Naive thymus-derived CD8-positive, alpha-beta T cell (primary cell): ENCODE measurements at regions not wholly inside any gene's neighbourhood (a gene's known extent, or its start where the extent isn't known, plus 50 kb on each side); places are given as distances from the start of the nearest gene placed in this dataset.

Source experiments
- ATAC-seq, 2 donors: fragments of 150-1000 bp; cut with Tn5 transposase in 1 of 2; sonication (Bioruptor Pico), chemical (Tn5 transposase) in 1 of 2; 1 replicate in 1 of 2; 2 replicates in 1 of 2; pipeline ENCODE4 v1.10.0; 2021; ENCODE audit warnings: mild to moderate bottlenecking in 2 of 2, moderate library complexity in 2 of 2
- POLR2A ChIA-PET: fragments of 350-600 bp; sonication (Branson Sonifier 250); formaldehyde crosslinking; loops from one replicate; lab custom pipeline; 2021; ENCODE audit warnings: antibody characterized with exemption; lab: Charles Lee
- DNase-seq, 10 donors: peaks; one replicate each; pipeline versions ENCODE4 v3.0.0 to v3.0.0-alpha.2; 2020 to 2022
- H3K27ac Mint-ChIP-seq, 10 donors: one replicate each; pipeline ENCODE4 v1.8.0; 2020 to 2022; ENCODE audit warnings: mild to moderate bottlenecking in 10 of 10, mixed read lengths in 10 of 10, moderate library complexity in 4 of 10, inconsistent platforms in 1 of 10
- H3K27me3 Mint-ChIP-seq, 5 donors: one replicate each; pipeline ENCODE4 v1.8.0; 2021 to 2022; ENCODE audit warnings: mixed read lengths in 5 of 5
- H3K36me3 Mint-ChIP-seq, 3 donors: one replicate each; pipeline ENCODE4 v1.8.0; 2020 to 2022; ENCODE audit warnings: mixed read lengths in 3 of 3, mild to moderate bottlenecking in 2 of 3, inconsistent platforms in 1 of 3
- H3K4me1 Mint-ChIP-seq, 4 donors: one replicate each; pipeline ENCODE4 v1.8.0; 2021 to 2022; ENCODE audit warnings: mixed read lengths in 4 of 4
- H3K4me3 Mint-ChIP-seq, 10 donors: one replicate each; pipeline ENCODE4 v1.8.0; 2020 to 2022; ENCODE audit warnings: mild to moderate bottlenecking in 10 of 10, mixed read lengths in 10 of 10, moderate library complexity in 6 of 10, inconsistent platforms in 1 of 10
- H3K9me3 Mint-ChIP-seq, 9 donors: one replicate each; pipeline ENCODE4 v1.8.0; 2020 to 2022; ENCODE audit warnings: mixed read lengths in 9 of 9, mild to moderate bottlenecking in 3 of 9, inconsistent platforms in 1 of 9, moderate library complexity in 1 of 9

- H3K27ac Mint-ChIP-seq: no peak overlapping the region
- no peaks in the 10 kb centered on the region for H3K36me3 Mint-ChIP-seq
- ATAC-seq (no peak), DNase-seq (no peak)
- peaks cover 0 to 5% (median 2%) of the 10 kb centered on the region in 5 donors for H3K27me3 Mint-ChIP-seq
- H3K9me3 Mint-ChIP-seq: peaks cover 0 to 5% (median 0%) of the 10 kb centered on the region in 9 donors
- no peak overlapping the region for H3K4me3 Mint-ChIP-seq
- POLR2A ChIA-PET: no interaction called here
- H3K4me1 Mint-ChIP-seq: no peaks in the 10 kb centered on the region
Measured at GRCh38 chr5:4987431-4987830, 152.7 kb upstream of the ADAMTS16 start.

- Mint-ChIP-seq H3K36me3 (no peaks in the 10 kb centered on the region), H3K4me1 (no peaks in the 10 kb centered on the region), H3K9me3 (peaks cover 0 to 8% (median 0%) of the 10 kb centered on the region in 9 donors), H3K27me3 (peaks cover 0 to 5% (median 2%) of the 10 kb centered on the region in 5 donors), H3K27ac (no peak overlapping the region), H3K4me3 (no peak overlapping the region)
- DNase-seq (no peak), ATAC-seq (no peak)
- POLR2A ChIA-PET: no interaction called here
Measured at GRCh38 chr5:4989118-4989517, 151.0 kb upstream of the ADAMTS16 start.

GRCh38 chr5:4990017-4990416 lies 150.1 kb upstream of the ADAMTS16 start:
- ATAC-seq: no peak

GRCh38 chr5:4990462-4990861 lies 149.7 kb upstream of the ADAMTS16 start:
- H3K4me3 Mint-ChIP-seq: no peak overlapping the region
- DNase-seq (no peak), ATAC-seq (no peak)
- no peaks in the 10 kb centered on the region for H3K36me3 Mint-ChIP-seq
- POLR2A ChIA-PET: no interaction called here
- H3K9me3 Mint-ChIP-seq: peaks cover 0 to 6% (median 0%) of the 10 kb centered on the region in 9 donors
- no peaks in the 10 kb centered on the region for H3K4me1 Mint-ChIP-seq
- H3K27me3 Mint-ChIP-seq: peaks cover 0 to 3% (median 2%) of the 10 kb centered on the region in 5 donors
- H3K27ac Mint-ChIP-seq: no peak overlapping the region

More at GRCh38 chr5:4990017-4990416, 150.1 kb upstream of the ADAMTS16 start:
- Mint-ChIP-seq H3K9me3 (peaks cover 0 to 8% (median 0%) of the 10 kb centered on the region in 9 donors), H3K27me3 (peaks cover 0 to 5% (median 2%) of the 10 kb centered on the region in 5 donors), H3K4me1 (no peaks in the 10 kb centered on the region), H3K36me3 (no peaks in the 10 kb centered on the region), H3K27ac (no peak overlapping the region), H3K4me3 (no peak overlapping the region)
- POLR2A ChIA-PET: no interaction called here
- no peak for DNase-seq

- DNase-seq (no peak), ATAC-seq (no peak)
Measured at GRCh38 chr5:4991925-4992324, 148.2 kb upstream of the ADAMTS16 start.

GRCh38 chr5:4995014-4995413 lies 145.1 kb upstream of the ADAMTS16 start:
- no peaks in the 10 kb centered on the region for H3K36me3 Mint-ChIP-seq
- DNase-seq (no peak), ATAC-seq (no peak)
- no peak overlapping the region for H3K4me3 Mint-ChIP-seq
- H3K27me3 Mint-ChIP-seq: peaks cover 0 to 2% (median 0%) of the 10 kb centered on the region in 5 donors
- H3K4me1 Mint-ChIP-seq: no peaks in the 10 kb centered on the region
- POLR2A ChIA-PET: interaction anchor here (0.6 kb wide), 1 partner anchor 22 kb away, joined by 3 read pairs; no protein-coding TSS in a partner anchor
- H3K27ac Mint-ChIP-seq: no peak overlapping the region
- peaks cover 0 to 10% (median 5%) of the 10 kb centered on the region in 9 donors for H3K9me3 Mint-ChIP-seq

More at GRCh38 chr5:4991925-4992324, 148.2 kb upstream of the ADAMTS16 start:
- Mint-ChIP-seq H3K27me3 (peaks cover 0 to 2% (median 0%) of the 10 kb centered on the region in 5 donors), H3K27ac (no peak overlapping the region), H3K9me3 (peaks cover 0 to 6% (median 0%) of the 10 kb centered on the region in 9 donors), H3K4me3 (no peak overlapping the region), H3K4me1 (no peaks in the 10 kb centered on the region), H3K36me3 (no peaks in the 10 kb centered on the region)
- POLR2A ChIA-PET: no interaction called here

DNA sequence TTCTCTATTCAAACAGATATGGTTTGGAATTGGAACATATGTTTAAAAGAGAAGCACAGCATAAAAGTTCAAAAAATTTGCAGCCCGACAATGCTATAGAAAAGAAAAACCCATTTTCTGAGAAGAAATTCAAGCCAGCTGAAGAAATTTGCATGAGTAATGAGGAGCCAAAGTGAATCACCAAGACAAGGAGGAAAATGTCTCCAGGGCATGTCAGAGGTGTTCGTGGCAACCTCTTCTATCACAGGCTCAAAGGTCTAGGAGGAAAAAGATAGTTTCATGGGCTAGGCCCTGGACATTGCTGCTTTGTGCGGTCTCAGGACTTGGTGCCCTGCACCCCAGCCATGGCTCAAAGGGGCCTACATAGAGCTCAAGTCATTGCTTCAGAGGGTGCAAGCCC lies 134.8 kb upstream of the ADAMTS16 start:
- H3K36me3 Mint-ChIP-seq: no peaks in the 10 kb centered on the region
- DNase-seq (no peak), ATAC-seq (no peak)
- no peaks in the 10 kb centered on the region for H3K4me1 Mint-ChIP-seq
- H3K27me3 Mint-ChIP-seq: peaks cover 0 to 4% (median 0%) of the 10 kb centered on the region in 5 donors
- no peak overlapping the region for H3K4me3 Mint-ChIP-seq
- H3K9me3 Mint-ChIP-seq: peaks cover 0 to 15% (median 10%) of the 10 kb centered on the region in 9 donors
- POLR2A ChIA-PET: no interaction called here
- H3K27ac Mint-ChIP-seq: no peak overlapping the region

GRCh38 chr5:5006548-5006947 lies 133.6 kb upstream of the ADAMTS16 start:
- Mint-ChIP-seq H3K36me3 (no peaks in the 10 kb centered on the region), H3K4me3 (no peak overlapping the region), H3K27ac (no peak overlapping the region), H3K4me1 (no peaks in the 10 kb centered on the region), H3K9me3 (peaks cover 0 to 27% (median 7%) of the 10 kb centered on the region in 9 donors), H3K27me3 (peaks cover 0 to 9% (median 0%) of the 10 kb centered on the region in 5 donors)
- no peak for ATAC-seq
- POLR2A ChIA-PET: no interaction called here
- DNase-seq: no peak

DNA sequence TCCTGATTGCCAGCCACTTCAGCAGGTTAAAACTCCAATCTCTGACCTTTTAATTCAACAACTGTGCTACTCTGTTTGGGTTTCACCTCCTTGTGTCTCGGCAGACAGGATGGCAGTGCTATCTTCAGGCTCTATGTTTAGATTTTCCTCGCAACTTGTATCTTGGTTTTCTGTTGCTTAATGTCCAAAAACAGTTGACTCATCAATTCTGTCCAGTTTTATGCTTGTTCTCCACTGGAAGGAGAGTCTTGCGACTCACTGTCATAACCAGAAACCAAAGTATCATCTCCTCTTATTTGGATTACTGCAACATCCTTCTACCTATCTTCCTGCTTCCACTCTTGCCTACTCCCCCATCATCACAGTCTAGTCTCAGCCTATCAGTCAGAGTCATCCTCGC lies 130.9 kb upstream of the ADAMTS16 start:
- H3K4me3 Mint-ChIP-seq: no peak overlapping the region
- no peaks in the 10 kb centered on the region for H3K36me3 Mint-ChIP-seq
- H3K27ac Mint-ChIP-seq: no peak overlapping the region
- DNase-seq (no peak), ATAC-seq (no peak)
- H3K4me1 Mint-ChIP-seq: no peaks in the 10 kb centered on the region
- POLR2A ChIA-PET: no interaction called here
- peaks cover 0 to 10% (median 0%) of the 10 kb centered on the region in 5 donors for H3K27me3 Mint-ChIP-seq
- H3K9me3 Mint-ChIP-seq: peaks cover 0 to 27% (median 8%) of the 10 kb centered on the region in 9 donors

GRCh38 chr5:5011151-5011550 lies 129.0 kb upstream of the ADAMTS16 start:
- H3K4me1 Mint-ChIP-seq: no peaks in the 10 kb centered on the region
- H3K36me3 Mint-ChIP-seq: no peaks in the 10 kb centered on the region
- POLR2A ChIA-PET: no interaction called here
- no peak for DNase-seq
- peaks cover 0 to 27% (median 6%) of the 10 kb centered on the region in 9 donors for H3K9me3 Mint-ChIP-seq
- H3K27me3 Mint-ChIP-seq: peaks cover 0 to 15% (median 0%) of the 10 kb centered on the region in 5 donors
- H3K27ac Mint-ChIP-seq: no peak overlapping the region
- H3K4me3 Mint-ChIP-seq: no peak overlapping the region
- ATAC-seq: no peak

DNA sequence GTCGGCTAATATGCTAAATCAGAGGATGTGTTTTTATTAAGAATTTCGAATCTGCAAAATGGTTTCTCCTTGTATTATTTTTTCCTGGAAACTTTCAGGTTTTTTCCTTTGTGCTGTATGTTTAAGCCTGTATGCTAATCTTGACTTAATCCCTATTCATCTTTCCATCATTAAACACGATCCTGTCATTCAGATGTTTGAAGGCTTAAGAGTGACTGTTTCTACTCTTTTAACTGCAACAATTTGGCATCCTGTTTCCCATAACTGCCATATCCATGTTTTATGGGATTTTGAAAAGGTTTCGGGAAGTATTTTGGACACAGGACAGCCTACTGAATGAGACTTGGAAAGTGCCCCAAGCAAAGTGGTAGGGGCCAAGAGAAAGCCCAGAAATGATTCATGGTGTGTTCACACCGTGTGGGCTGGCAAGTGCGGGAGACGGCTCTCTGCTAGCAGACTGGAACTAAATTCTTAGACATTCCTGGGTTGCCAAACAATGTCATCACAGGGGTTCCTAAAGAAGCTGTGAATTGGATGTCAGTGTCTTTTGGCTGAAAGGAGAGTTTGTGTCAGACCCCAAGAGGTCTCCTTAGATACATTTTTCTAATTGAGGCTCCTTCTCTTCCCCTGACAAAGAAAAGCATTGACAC lies 125.4 kb upstream of the ADAMTS16 start:
- ATAC-seq: no peak

DNA sequence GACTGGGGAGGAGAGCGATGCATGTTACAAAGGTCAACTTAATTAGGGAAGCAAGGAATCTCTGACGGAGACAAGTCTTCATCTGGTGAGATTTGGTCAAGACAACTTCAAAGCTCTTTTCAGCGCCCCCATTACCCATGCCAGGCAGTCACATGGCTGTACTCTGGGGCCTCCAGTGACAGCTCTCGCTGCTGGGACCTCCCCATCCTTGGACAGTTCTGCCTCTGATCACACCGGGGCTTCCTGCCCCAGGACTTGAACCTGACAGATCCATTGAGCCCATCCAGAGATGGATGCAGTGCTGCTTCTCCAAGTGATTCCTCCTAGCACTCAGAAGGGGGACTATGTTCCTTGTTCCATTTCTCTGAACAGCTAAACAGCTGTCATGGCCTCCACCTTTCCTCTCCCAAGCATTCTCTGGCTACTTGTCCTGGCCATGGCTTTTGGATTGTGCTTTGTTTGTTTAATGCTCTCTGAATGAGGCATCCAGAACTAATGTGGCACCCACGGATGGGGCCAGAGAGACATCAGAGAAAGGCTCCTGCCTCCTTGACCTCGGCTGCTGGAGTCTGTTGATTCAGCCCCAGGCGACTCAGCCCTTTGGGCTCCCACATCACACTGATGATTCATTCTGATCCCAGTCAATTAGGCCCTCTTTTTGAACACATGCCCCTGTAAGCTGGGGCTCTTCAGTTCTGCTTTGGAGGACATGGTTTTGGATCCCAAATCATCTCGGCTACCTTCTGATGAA lies 122.1 kb upstream of the ADAMTS16 start:
- H3K27me3 Mint-ChIP-seq: peaks cover 1 to 8% (median 5%) of the 10 kb centered on the region in 5 donors
- no peak overlapping the region for H3K4me3 Mint-ChIP-seq
- no peaks in the 10 kb centered on the region for H3K4me1 Mint-ChIP-seq
- H3K36me3 Mint-ChIP-seq: no peaks in the 10 kb centered on the region
- H3K9me3 Mint-ChIP-seq: peaks cover 0 to 7% (median 2%) of the 10 kb centered on the region in 9 donors
- DNase-seq: no peak
- ATAC-seq: no peak
- POLR2A ChIA-PET: no interaction called here
- H3K27ac Mint-ChIP-seq: no peak overlapping the region

More for the DNA sequence above, 125.4 kb upstream of the ADAMTS16 start:
- no peak overlapping the region for H3K27ac Mint-ChIP-seq
- no peaks in the 10 kb centered on the region for H3K4me1 Mint-ChIP-seq
- peaks cover 0 to 11% (median 3%) of the 10 kb centered on the region in 5 donors for H3K27me3 Mint-ChIP-seq
- peaks cover 0 to 19% (median 2%) of the 10 kb centered on the region in 9 donors for H3K9me3 Mint-ChIP-seq
- no peak overlapping the region for H3K4me3 Mint-ChIP-seq
- POLR2A ChIA-PET: no interaction called here
- H3K36me3 Mint-ChIP-seq: no peaks in the 10 kb centered on the region
- no peak for DNase-seq

DNA sequence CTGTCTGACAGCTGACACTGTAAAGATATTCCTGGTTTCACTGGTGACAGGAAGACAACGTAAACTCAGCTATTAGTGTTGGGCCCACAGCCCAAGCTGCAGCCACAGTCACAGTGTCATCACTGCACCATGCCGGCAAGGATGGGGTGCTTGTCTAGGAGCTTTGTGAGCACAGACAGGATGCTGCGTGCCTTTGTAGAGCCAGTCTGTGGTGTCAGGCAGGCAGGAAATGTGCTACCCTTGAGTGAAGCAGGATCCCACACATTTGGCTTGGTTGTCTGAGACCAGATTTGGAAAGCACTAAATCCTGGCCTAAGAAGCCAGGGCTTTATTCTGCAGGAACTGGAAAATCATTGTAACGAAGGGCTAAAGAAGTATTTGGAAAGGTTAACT lies 121.6 kb upstream of the ADAMTS16 start:
- POLR2A ChIA-PET: no interaction called here
- Mint-ChIP-seq H3K4me3 (no peak overlapping the region), H3K36me3 (no peaks in the 10 kb centered on the region), H3K4me1 (no peaks in the 10 kb centered on the region), H3K27me3 (peaks cover 1 to 8% (median 5%) of the 10 kb centered on the region in 5 donors), H3K9me3 (peaks cover 0 to 8% (median 0%) of the 10 kb centered on the region in 9 donors), H3K27ac (no peak overlapping the region)
- ATAC-seq (no peak), DNase-seq (no peak)
